IMR-90 (cell line): ENCODE measurements at regions not wholly inside any gene's neighbourhood (a gene's known extent, or its start where the extent isn't known, plus 50 kb on each side); places are given as distances from the start of the nearest gene placed in this dataset.
A peak's percentile ranks its signal among the peaks of the same experiment; 100 is the strongest.

ENCODE experiments used
- ATAC-seq: fragments of 200-7000 bp; cut with Tn5 transposase; 2 replicates; pipeline ENCODE4 v1.9.1; 2020; ENCODE audit warnings: low read depth, mild to moderate bottlenecking, moderate library complexity
- BruUV-seq: library from RNA; stranded (reverse); fragments of 400-500 nt; replicated peaks from 2 replicates; lab custom pipeline; 2021; lab: Mats Ljungman, UMichigan
- CTCF ChIA-PET: fragments of 300-600 bp; formaldehyde crosslinking; extraction: SDS; loops from one replicate; lab custom pipeline; 2021; ENCODE audit warnings: antibody characterized with exemption; lab: Yijun Ruan, JAX
- POLR2A ChIA-PET: fragments of 300-600 bp; sonication (Branson Sonifier 250); formaldehyde crosslinking; loops from one replicate; lab custom pipeline; 2022; ENCODE audit warnings: antibody characterized with exemption; ENCODE audit not compliant: unreplicated experiment; lab: Charles Lee
- DNase-seq: peaks from one replicate; pipeline ENCODE4 v3.0.0; 2013
- H2AFZ ChIP-seq: replicated peaks from 2 replicates; pipeline ENCODE3; 2013; ENCODE audit warnings: low read length, mild to moderate bottlenecking; ENCODE audit not compliant: poor library complexity
- H2AK5ac ChIP-seq: 2 replicates; pipeline ENCODE4 v1.6.1; 2013; ENCODE audit warnings: low read depth, low read length, inconsistent platforms
- H2AK9ac ChIP-seq: replicated peaks from 2 replicates; pipeline ENCODE3; 2013; ENCODE audit warnings: mild to moderate bottlenecking, low read depth, low read length, moderate library complexity; ENCODE audit not compliant: poor library complexity
- H2BK120ac ChIP-seq: 2 replicates; pipeline ENCODE4 v1.6.1; 2013; ENCODE audit warnings: low read depth, low read length, inconsistent platforms
- H2BK15ac ChIP-seq: 3 replicates; pipeline ENCODE4 v1.6.1; 2013; ENCODE audit warnings: low read depth, low read length, inconsistent platforms
- H2BK20ac ChIP-seq: 2 replicates; pipeline ENCODE4 v1.6.1; 2013; ENCODE audit warnings: low read depth, mild to moderate bottlenecking, inconsistent platforms, low read length, moderate library complexity
- H2BK5ac ChIP-seq: 2 replicates; pipeline ENCODE4 v1.6.1; 2013; ENCODE audit warnings: mild to moderate bottlenecking, low read depth, low read length, inconsistent platforms; ENCODE audit not compliant: poor library complexity, severe bottlenecking
- H3K14ac ChIP-seq: replicated peaks from 2 replicates; pipeline ENCODE4 v1.6.1; 2013; ENCODE audit warnings: low read depth, low read length, inconsistent platforms
- H3K18ac ChIP-seq: 2 replicates; pipeline ENCODE4 v1.6.1; 2013; ENCODE audit warnings: low read depth, low read length, control low read depth
- H3K23ac ChIP-seq: 2 replicates; pipeline ENCODE4 v1.6.1; 2013; ENCODE audit warnings: low read depth, low read length, inconsistent platforms
- H3K27ac ChIP-seq: 2 replicates; pipeline ENCODE4 v1.5.1; 2013; ENCODE audit warnings: mild to moderate bottlenecking, control low read depth, low read length; ENCODE audit not compliant: insufficient read depth
- H3K27me3 ChIP-seq: 2 replicates; pipeline ENCODE4 v1.6.1; 2013; ENCODE audit warnings: low read length; ENCODE audit not compliant: control insufficient read depth, insufficient read depth
- H3K36me3 ChIP-seq: 2 replicates; pipeline ENCODE4 v1.6.1; 2013; ENCODE audit warnings: low read length, mixed read lengths; ENCODE audit not compliant: control insufficient read depth, insufficient read depth
- H3K4ac ChIP-seq: 2 replicates; pipeline ENCODE4 v1.6.1; 2013; ENCODE audit warnings: low read depth, low read length, inconsistent platforms
- H3K4me1 ChIP-seq: 2 replicates; pipeline ENCODE4 v1.6.1; 2013; ENCODE audit warnings: low read length, mixed read lengths; ENCODE audit not compliant: control insufficient read depth, insufficient read depth
- H3K4me2 ChIP-seq: 2 replicates; pipeline ENCODE4 v1.6.1; 2013; ENCODE audit warnings: low read depth, mild to moderate bottlenecking, control low read depth, low read length, moderate library complexity
- H3K4me3 ChIP-seq: 2 replicates; pipeline ENCODE4 v1.5.1; 2013; ENCODE audit warnings: low read depth, mild to moderate bottlenecking, control low read depth, low read length, moderate library complexity; ENCODE audit not compliant: insufficient read depth
- H3K56ac ChIP-seq: 2 replicates; pipeline ENCODE4 v1.6.1; 2013; ENCODE audit warnings: low read length, inconsistent platforms; ENCODE audit not compliant: insufficient read depth; ENCODE audit errors: extremely low read depth
- H3K79me1 ChIP-seq, 2 experiments: 2 replicates each; pipeline ENCODE4 v1.6.1; 2013; ENCODE audit warnings: low read length in 2 of 2, inconsistent platforms in 1 of 2, low read depth in 1 of 2
- H3K9ac ChIP-seq: 2 replicates; pipeline ENCODE4 v1.6.1; 2013; ENCODE audit warnings: low read depth, low read length, control low read depth
- H3K9me1 ChIP-seq: 2 replicates; pipeline ENCODE4 v1.6.1; 2013; ENCODE audit warnings: low read length, inconsistent platforms; ENCODE audit not compliant: insufficient read depth
- H3K9me3 ChIP-seq: 2 replicates; pipeline ENCODE4 v1.6.1; 2013; ENCODE audit warnings: low read length; ENCODE audit not compliant: control insufficient read depth, insufficient read depth
- H4K20me1 ChIP-seq: 2 replicates; pipeline ENCODE4 v1.6.1; 2013; ENCODE audit warnings: low read length, inconsistent platforms; ENCODE audit not compliant: insufficient read depth
- H4K5ac ChIP-seq: 2 replicates; pipeline ENCODE4 v1.6.1; 2013; ENCODE audit warnings: mild to moderate bottlenecking, low read depth, low read length, control low read depth
- H4K8ac ChIP-seq, 2 experiments: 2 replicates each; pipeline ENCODE4 v1.6.1; 2013; ENCODE audit warnings: low read depth in 2 of 2, low read length in 2 of 2, control low read depth in 1 of 2, inconsistent platforms in 1 of 2
- H4K91ac ChIP-seq: 2 replicates; pipeline ENCODE4 v1.6.1; 2013; ENCODE audit warnings: low read depth, low read length, inconsistent platforms; ENCODE audit not compliant: insufficient read depth
- CEBPB ChIP-seq: IDR thresholded peaks from 2 replicates; pipeline ENCODE4 v1.6.1; 2012; ENCODE audit warnings: low read depth, low read length, improper control_type of control experiment
- CTCF ChIP-seq: conservative IDR thresholded peaks from 2 replicates; pipeline ENCODE4 v1.5.1; 2012; ENCODE audit warnings: mild to moderate bottlenecking, low read depth, low read length, improper control_type of control experiment
- FOS ChIP-seq: fragments of 150-350 bp; IDR thresholded peaks from 2 replicates; pipeline ENCODE4 v1.6.1; 2016; ENCODE audit warnings: low read depth, low read length
- MAFK ChIP-seq: IDR thresholded peaks from 2 replicates; pipeline ENCODE4 v1.6.1; 2012; ENCODE audit warnings: low read depth, low read length, improper control_type of control experiment
- NFE2L2 ChIP-seq: fragments of 150-350 bp; IDR thresholded peaks from 2 replicates; pipeline ENCODE4 v1.6.1; 2016; ENCODE audit warnings: low read depth, mild to moderate bottlenecking, low read length
- WGBS, 2 experiments: methylation state at CpG; one replicate each; pipeline versions ENCODE4 v1.1.5 to v1.1.7; 2013; ENCODE audit warnings: missing lambda C conversion rate in 2 of 2; ENCODE audit not compliant: insufficient read length in 1 of 2; ENCODE audit errors: extremely low coverage in 2 of 2; 5-methylcytosine and 5-hydroxymethylcytosine counted together
- dilution Hi-C: fragments of 300-500 bp; cut with HindIII; formaldehyde crosslinking; loops from one replicate; pipeline ENCODE4 v1.14.3; 2018; ENCODE audit warnings: low sequenced_read_pairs; ENCODE audit not compliant: unreplicated experiment
- in situ Hi-C: fragments of 300-500 bp; cut with MboI; formaldehyde crosslinking; loops from 3 replicates; pipeline ENCODE4 v1.14.3; 2019; ENCODE audit warnings: low sequenced_read_pairs, inconsistent platforms, mixed read lengths
- intact Hi-C: fragments of 100-400 bp; cut with micrococcal nuclease; formaldehyde crosslinking; loops from 2 replicates; pipeline ENCODE4 v1.10.0; 2022

- Histone ChIP-seq H2BK15ac (peak overlapping the region; percentile 55; the same call in 2 of the 3 replicates), H4K91ac (no peak overlapping the region; the same call in 1 of the 2 replicates), H4K20me1 (peaks cover 14% of the 10 kb centered on the region), H2BK5ac (no peak overlapping the region), H3K9ac (no peak overlapping the region), H3K4me1 (peaks cover 20% of the 10 kb centered on the region), H4K5ac (peak overlapping the region; percentile 10), H3K9me3 (peaks cover 3% of the 10 kb centered on the region; the same call in 1 of the 2 replicates), H2BK20ac (peak overlapping the region; percentile 40), H3K36me3 (no peaks in the 10 kb centered on the region), H2AFZ (no peak overlapping the region), H2BK120ac (peak overlapping the region; percentile 53; the same call in 1 of the 2 replicates), H3K14ac (peak overlapping the region; percentile 31), H3K18ac (peak overlapping the region; percentile 48), H3K4me3 (no peak overlapping the region), H3K4ac (0 out of 2 replicates have a peak overlapping the region, but pooled peaks have one; percentile 13), H3K9me1 (peaks cover 23% of the 10 kb centered on the region), H2AK5ac (peak overlapping the region; percentile 40; the same call in 1 of the 2 replicates), H3K56ac (no peak overlapping the region), H4K8ac (0 out of 4 replicates have a peak overlapping the region, but pooled peaks of 1 of the 2 experiments have one; percentile 1), H3K27ac (no peak overlapping the region), H2AK9ac (peak overlapping the region; percentile 28), H3K23ac (no peak overlapping the region), H3K79me1 (no peaks in the 10 kb centered on the region), H3K4me2 (no peak overlapping the region), H3K27me3 (no peaks in the 10 kb centered on the region)
- ATAC-seq (no peak), DNase-seq (peak; percentile 70)
- ChIA-PET CTCF (no interaction called here), POLR2A (no interaction called here)
- 100% methylated on average over 1 of the region's 6 CpGs; no CpG with 5 or more reads in 1 of the 2 experiments for WGBS, 2 experiments
- in situ Hi-C loops (no loop called here), intact Hi-C loops (no loop called here), dilution Hi-C loops (no loop called here)
- no TSS peak for BruUV-seq
- no peak for TF ChIP-seq CTCF
- no peak for TF ChIP-seq NFE2L2
- TF ChIP-seq MAFK: no peak
- TF ChIP-seq FOS: no peak
- 0 out of 2 replicates have a peak, but pooled peaks have one; percentile 20 for TF ChIP-seq CEBPB
These were observed 140.8 kb downstream of the SNX19 start for GRCh38 chr11:130775306-130776060.
